ENCODE measurements at regions not wholly inside any gene's neighbourhood (a gene's known extent, or its start where the extent isn't known, plus 50 kb on each side); places are given as distances from the start of the nearest gene placed in this dataset.
"Not testable (repeated sequence)": the region's sequence is repeated elsewhere in the genome, so short reads cannot be mapped to it uniquely, and the experiment has no call there.

DNA sequence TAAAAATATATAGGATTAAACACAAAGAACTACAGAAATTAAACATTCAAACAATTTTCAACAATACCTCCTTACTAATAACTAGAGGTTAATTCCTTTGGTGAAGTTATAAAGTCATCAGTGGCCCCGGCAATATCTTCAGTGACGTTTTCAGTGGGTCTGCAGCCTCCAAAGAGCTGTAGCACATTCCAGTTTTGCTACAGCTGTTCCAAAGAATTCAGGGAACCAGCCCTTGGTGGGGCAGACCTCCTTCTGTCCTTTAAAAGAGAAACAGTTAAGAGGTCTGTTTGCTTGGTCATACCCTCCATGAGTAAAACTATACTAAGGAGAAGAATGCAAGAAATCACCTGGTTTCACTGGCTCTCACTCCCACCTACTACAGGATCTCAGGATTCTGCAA lies 99.2 kb upstream of the ZDHHC17 start:
- DNase-seq (ENCODE audit: low spot score), result no peak

DNA sequence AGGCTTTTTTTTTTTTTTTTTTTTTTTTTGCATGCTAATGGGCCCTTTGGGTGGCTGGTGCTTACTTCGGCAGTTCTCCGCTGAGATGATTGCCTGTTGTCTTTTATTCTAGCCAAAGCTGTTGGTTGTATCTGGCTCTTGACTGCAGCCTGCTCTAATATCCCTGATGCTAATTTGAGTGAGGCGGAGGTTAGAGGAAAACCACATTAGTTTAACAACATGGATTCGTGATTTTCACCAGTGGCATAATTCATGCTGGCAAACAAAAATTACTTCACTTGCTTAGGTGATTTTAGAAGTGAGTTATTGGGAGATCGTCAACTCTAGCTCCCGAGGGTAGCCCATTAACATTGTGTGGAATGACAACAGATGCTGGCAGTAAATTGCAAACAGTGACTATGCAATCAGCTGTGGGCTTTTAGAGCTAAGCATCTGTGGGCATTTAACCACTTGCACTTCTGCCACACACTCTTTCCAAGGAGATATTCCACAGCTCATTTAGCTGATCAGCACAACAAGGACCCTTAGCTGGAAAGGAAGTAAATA lies 97.6 kb upstream of the ZDHHC17 start:
- DNase-seq (ENCODE audit: low spot score), result no peak

DNA sequence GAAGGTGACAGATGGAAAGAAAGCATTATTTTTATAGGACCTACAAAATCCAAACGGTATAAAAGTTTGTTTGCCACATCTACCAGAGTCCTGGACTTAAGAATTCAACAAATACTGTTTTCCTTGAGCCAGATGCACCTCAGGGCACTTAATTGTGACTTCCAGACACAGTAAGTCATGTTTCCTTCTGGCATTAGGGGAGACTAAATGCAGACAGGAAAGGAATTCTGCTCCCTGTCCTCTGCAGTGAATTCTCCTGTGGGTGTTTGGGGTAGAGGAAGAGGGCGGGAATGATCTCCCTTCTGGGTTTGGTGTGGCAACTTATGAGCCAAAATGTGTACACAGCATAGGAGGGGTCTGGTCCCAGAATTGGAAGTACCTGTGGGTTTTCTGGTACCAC lies 93.9 kb upstream of the ZDHHC17 start:
- DNase-seq (ENCODE audit: low spot score), result no peak

GRCh38 chr12:76670776-76671175 lies 93.1 kb upstream of the ZDHHC17 start:
- DNase-seq (ENCODE audit: low spot score), result no peak

- DNase-seq (ENCODE audit: low spot score), result no peak
Observed at GRCh38 chr12:76674669-76675315, 89.1 kb upstream of the ZDHHC17 start.

DNA sequence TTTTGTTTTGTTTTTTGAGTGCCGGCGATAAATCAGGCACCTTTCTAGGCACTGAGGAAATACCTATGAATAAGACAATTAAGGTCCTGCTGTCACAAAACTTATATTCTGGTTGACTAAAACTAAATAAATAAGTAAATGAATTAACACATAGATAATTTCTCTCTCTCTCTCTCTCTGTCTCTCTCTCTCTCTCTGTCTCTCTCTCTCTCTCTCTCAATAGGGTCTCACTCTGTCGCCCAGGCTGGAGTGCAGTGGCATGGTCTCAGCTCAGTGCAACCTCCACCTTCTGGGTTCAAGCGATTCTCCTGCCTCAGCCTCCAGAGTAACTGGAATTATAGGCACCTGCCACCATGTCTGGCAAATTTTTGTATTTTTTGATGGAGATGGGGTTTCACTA lies 87.7 kb upstream of the ZDHHC17 start:
- not testable (repeated sequence) for DNase-seq (ENCODE audit: low spot score)

DNA sequence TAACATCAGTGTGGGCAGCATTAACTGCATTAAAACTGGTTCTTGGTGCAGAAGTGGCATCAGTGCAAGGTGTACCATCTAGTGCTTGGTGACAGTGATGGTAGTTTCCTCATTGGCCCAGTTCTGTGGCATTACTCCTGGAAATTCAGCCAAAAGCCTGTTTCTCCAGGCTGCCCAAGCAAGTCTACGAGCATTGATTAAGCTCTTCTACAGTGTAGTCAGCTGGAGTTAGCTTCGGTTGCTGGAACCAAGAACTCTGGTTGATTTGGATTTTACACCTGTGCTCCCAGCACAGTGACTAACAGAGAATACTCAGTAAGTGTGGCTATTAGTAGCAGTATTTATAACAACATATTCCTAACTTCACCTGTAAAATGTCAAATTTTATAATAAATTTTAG lies 84.9 kb upstream of the ZDHHC17 start:
- no peak for DNase-seq (ENCODE audit: low spot score)

DNA sequence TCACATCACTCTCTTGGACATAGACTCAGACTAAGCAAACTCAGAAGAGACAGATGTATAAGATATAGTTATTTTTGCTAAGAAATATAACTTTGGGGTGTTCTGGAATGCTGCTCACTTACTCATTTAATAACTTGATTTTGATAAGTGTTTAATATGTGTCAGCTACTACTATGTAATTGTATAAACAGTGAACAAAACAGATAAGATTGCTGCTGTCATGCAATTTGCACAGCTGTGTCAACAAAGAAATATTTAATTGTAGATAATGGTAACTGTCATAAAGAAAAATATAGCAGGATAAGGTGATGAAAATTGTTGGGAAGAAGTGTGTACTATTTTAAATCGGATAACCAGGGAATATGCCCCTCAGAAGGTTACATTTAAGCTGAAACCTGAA lies 84.1 kb upstream of the ZDHHC17 start:
- no peak for DNase-seq (ENCODE audit: low spot score)

- DNase-seq (ENCODE audit: low spot score), result no peak
Observed at GRCh38 chr12:76680940-76681339, 83.0 kb upstream of the ZDHHC17 start.

DNA sequence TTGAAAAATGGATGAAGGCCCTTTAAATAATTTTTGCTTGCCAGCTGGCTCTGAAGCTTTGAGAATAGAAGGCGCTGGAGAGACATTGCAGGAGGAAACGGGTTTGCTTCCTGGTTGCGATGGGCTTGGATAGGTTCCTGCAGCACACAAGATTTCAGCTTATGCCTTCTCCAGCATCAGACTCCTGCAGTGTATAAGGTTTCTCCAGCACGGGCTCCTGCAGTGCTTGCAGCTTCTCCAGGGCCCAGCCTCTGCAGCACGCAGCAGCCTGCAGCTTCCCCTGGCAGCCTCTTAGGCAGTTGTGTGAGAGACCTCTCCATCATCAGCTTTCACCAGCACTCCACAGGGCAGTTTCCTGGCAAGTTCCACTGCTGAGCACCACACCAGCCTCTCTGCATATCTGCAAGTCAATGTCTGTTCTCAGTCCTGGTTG lies 78.7 kb upstream of the ZDHHC17 start:
- peak; percentile 61 for DNase-seq (ENCODE audit: low spot score)

GRCh38 chr12:76687981-76688380 lies 75.9 kb upstream of the ZDHHC17 start:
- DNase-seq (ENCODE audit: low spot score), result no peak

DNA sequence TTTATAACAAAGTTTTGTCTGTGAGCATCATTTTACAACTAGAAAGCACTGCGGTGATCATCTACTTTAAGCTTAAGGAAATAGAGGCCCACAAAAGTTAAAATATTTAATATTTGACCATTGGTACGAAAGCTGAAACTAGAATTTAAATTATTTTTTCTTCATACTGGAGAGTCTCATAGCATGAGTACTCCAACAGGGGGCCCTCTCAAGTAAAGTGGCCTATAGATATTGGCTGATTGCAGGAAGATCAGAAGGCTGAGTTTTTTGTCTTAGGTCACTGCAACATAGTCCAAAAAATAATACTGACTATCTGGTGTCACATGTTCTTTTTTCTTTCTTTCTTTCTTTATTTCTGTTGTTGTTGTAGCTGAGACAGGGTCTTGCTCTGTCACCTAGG lies 75.3 kb upstream of the ZDHHC17 start:
- no peak for DNase-seq (ENCODE audit: low spot score)

DNA sequence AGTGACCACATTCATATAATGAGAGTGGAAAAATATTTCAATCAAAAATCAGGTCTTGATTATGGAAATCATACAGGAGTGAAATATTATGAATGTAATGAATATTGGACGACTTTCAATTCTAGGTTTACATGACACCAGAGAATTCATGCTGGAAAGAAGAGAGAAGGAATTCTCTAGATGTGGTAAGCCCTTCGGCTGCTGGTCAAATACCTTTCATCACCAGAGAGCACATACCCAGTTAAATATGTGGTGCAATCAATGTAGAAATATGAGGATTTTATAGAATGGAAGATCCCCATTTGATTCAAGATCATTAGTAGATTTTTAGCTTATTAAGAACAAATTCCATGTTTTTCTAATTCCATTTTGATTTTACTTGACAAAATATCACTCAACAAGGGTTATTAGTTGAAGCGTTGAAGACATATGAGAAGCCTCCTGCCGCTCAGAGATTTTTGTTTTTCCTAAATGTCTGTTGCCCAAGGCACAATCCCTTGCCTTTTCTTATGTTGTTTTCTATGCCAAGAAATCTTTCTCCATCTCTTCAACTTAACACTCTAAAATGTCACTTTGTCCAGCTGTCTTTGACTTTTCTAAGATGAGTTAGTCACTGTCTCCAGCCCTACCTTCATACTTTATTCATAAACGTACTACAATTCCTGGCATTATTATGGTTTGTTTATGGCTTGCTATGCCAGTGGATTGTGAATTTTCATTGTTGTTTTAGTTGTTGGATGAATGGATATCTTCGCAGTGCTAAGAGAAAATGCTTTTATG lies 72.8 kb upstream of the ZDHHC17 start:
- DNase-seq (ENCODE audit: low spot score), result no peak

- DNase-seq (ENCODE audit: low spot score), result no peak
Observed at GRCh38 chr12:76692846-76693245, 71.1 kb upstream of the ZDHHC17 start.

- DNase-seq (ENCODE audit: low spot score), result no peak
Observed at GRCh38 chr12:76694369-76694768, 69.5 kb upstream of the ZDHHC17 start.

GRCh38 chr12:76696186-76696585 lies 67.7 kb upstream of the ZDHHC17 start:
- DNase-seq (ENCODE audit: low spot score), result no peak

DNA sequence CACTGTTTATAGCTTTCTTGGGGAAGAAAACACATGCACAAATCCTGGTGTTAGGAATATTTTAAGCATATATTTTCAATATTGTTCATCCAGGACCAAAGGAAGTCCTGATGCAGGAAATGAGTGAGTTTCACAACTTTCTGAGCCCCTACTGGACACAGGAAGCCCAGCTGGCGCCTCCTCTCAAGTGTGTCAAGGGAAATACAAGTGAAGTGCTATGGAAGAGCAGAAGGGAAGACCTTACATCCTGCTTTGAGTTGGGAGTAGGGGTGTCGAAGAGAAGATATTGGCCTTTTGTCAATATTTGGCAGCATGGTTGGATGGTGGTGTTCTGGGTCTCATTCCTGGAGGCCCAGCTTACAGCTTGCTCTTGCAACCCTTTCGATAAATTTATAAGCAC lies 66.1 kb upstream of the ZDHHC17 start:
- no peak for DNase-seq (ENCODE audit: low spot score)

- no peak for DNase-seq (ENCODE audit: low spot score)
Observed at GRCh38 chr12:76698316-76698715, 65.6 kb upstream of the ZDHHC17 start.

DNA sequence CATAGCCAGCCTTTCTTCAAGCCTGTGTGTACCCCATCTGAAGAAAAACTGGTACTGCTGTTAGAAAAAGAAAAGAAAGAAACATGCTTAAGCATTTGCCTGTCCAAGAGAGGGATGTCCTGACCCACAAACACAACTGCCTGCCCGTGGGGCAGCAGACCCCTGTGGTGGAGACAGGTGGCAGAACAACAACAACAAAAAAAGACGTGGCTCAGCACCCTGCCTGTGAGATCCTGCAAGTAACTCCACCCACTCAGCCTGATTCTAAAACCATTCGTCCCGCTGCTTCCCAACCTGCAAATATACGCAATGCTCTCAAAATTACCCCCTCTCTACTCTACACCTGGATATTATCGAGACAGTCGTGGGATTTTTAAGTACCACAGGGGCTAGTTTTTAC lies 64.9 kb upstream of the ZDHHC17 start:
- DNase-seq (ENCODE audit: low spot score), result no peak

DNA sequence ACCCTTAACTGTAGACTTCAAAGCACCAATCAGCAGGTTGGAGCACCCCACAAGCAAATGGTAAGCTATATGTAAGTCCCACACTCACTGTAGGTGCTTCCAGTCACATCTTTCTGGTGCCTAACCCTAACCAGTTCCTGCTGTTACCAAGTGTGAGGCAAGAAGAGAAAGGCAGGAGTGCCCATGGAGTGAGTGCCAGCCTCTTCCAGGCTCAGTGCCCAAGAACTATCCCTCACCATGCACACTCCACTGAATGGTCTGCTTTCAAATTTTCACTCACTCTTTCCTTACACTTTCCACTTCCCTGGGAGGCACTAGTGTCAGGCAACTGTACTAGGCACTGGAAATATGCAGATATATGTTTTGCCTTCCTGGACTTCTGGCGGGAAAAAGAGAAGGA lies 62.2 kb upstream of the ZDHHC17 start:
- DNase-seq (ENCODE audit: low spot score), result no peak

GRCh38 chr12:76702946-76703345 lies 61.0 kb upstream of the ZDHHC17 start:
- no peak for DNase-seq (ENCODE audit: low spot score)

DNA sequence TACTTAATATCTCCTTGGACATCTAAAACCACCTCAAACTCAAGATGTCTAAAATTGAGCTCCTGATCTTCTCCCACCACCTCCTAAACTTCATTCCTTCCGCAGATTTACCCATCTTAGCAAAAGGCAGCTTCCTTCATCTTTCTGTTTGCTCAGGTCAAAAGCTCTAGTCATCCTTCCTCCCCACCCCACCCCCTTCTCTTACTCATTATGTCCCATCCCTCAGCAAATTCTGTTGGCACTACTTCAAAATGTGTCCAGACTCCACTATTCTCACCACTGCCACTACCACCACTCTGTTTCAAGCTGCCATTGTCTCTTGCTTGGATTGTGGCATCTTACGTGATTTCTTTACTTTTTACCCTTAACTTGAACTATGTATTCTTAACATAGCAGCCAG lies 59.2 kb upstream of the ZDHHC17 start:
- no peak for DNase-seq (ENCODE audit: low spot score)

GRCh38 chr12:76706101-76706500 lies 57.8 kb upstream of the ZDHHC17 start:
- DNase-seq (ENCODE audit: low spot score), result no peak

DNA sequence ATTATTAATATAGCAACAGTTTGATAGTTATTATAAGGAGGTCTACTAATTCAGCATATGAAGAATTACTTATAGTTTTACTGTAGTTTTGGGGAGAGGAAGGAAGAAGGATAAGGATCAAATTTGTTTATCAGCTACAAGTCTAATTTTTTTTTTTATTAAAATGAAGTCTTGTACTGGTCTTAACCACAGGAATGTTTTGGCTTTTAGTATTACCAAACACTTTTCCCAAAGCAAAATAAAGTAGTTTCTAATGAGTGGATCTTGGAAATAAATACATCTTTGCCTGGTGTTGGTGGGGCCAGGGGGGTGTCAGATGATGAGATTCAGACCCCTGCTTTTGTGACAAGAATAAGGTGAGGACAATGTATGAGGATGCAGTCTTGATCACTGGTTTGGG lies 57.2 kb upstream of the ZDHHC17 start:
- no peak for DNase-seq (ENCODE audit: low spot score)
